GM12873 (cell line): ENCODE measurements at regions not wholly inside any gene's neighbourhood (a gene's known extent, or its start where the extent isn't known, plus 50 kb on each side); places are given as distances from the start of the nearest gene placed in this dataset.

Experiments
- CTCF ChIP-seq: IDR thresholded peaks from 2 replicates; pipeline ENCODE4 v1.5.1; 2012; ENCODE audit warnings: low read depth, mild to moderate bottlenecking, moderate library complexity, low read length, control low read depth; ENCODE audit not compliant: insufficient read depth; ENCODE audit errors: missing control alignments

GRCh38 chr13:100842136-100842535, 167.5 kb upstream of the TMTC4 start:
- TF ChIP-seq CTCF, result no peak

- no peak for TF ChIP-seq CTCF
Observed at GRCh38 chr13:100838387-100838786, 163.8 kb upstream of the TMTC4 start.

GRCh38 chr13:100837631-100838030, 163.0 kb upstream of the TMTC4 start:
- TF ChIP-seq CTCF, result no peak

- TF ChIP-seq CTCF, result no peak
Observed at GRCh38 chr13:100836711-100837110, 162.1 kb upstream of the TMTC4 start.

GRCh38 chr13:100835695-100836094, 161.1 kb upstream of the TMTC4 start:
- no peak for TF ChIP-seq CTCF

- TF ChIP-seq CTCF, result no peak
Observed at GRCh38 chr13:100833427-100833826, 158.8 kb upstream of the TMTC4 start.

GRCh38 chr13:100828226-100828625, 153.6 kb upstream of the TMTC4 start:
- TF ChIP-seq CTCF, result no peak
